ENCODE measurements at regions not wholly inside any gene's neighbourhood (a gene's known extent, or its start where the extent isn't known, plus 50 kb on each side); places are given as distances from the start of the nearest gene placed in this dataset.
"Not testable (repeated sequence)": the region's sequence is repeated elsewhere in the genome, so short reads cannot be mapped to it uniquely, and the experiment has no call there.

GRCh38 chr14:105764254-105764901 is 238.0 kb downstream of the TMEM121 start:
- not testable (repeated sequence) for TF ChIP-seq CTCF (IDR thresholded peaks at IDR 0.05); POLR2A (IDR thresholded peaks at IDR 0.05); POLR2AphosphoS5 (IDR thresholded peaks at IDR 0.05); EP300 (IDR thresholded peaks at IDR 0.05; ENCODE audit: low read depth)
